Trophoblast cell (in vitro differentiated cells and primary cell): ENCODE measurements at regions not wholly inside any gene's neighbourhood (a gene's known extent, or its start where the extent isn't known, plus 50 kb on each side); places are given as distances from the start of the nearest gene placed in this dataset.

Experiments used
- DNase-seq, 2 donors: peaks; one replicate each; pipeline ENCODE4 v3.0.0-alpha.2; 2016
- H2AFZ ChIP-seq: 2 replicates; pipeline ENCODE4 v1.6.1; 2013; ENCODE audit warnings: low read length, moderate library complexity, mild to moderate bottlenecking; ENCODE audit not compliant: insufficient read depth, poor library complexity
- H2AK5ac ChIP-seq: 2 replicates; pipeline ENCODE4 v1.6.1; 2013; ENCODE audit warnings: mild to moderate bottlenecking, low read length
- H2BK120ac ChIP-seq: 2 replicates; pipeline ENCODE4 v1.6.1; 2013; ENCODE audit warnings: low read length, mild to moderate bottlenecking, moderate library complexity; ENCODE audit not compliant: insufficient read depth, poor library complexity
- H2BK12ac ChIP-seq: 2 replicates; pipeline ENCODE4 v1.6.1; 2013; ENCODE audit warnings: mild to moderate bottlenecking, low read length, moderate library complexity
- H2BK5ac ChIP-seq: 2 replicates; pipeline ENCODE4 v1.6.1; 2013; ENCODE audit warnings: low read length, low read depth, moderate library complexity, mild to moderate bottlenecking; ENCODE audit not compliant: poor library complexity
- H3K14ac ChIP-seq: 2 replicates; pipeline ENCODE4 v1.6.1; 2013; ENCODE audit warnings: mild to moderate bottlenecking, low read length
- H3K18ac ChIP-seq: 2 replicates; pipeline ENCODE4 v1.6.1; 2013; ENCODE audit warnings: mild to moderate bottlenecking, low read length
- H3K23ac ChIP-seq: 2 replicates; pipeline ENCODE4 v1.6.1; 2013; ENCODE audit warnings: low read length
- H3K27ac ChIP-seq: 2 replicates; pipeline ENCODE4 v1.5.1; 2013; ENCODE audit warnings: low read depth, mild to moderate bottlenecking, inconsistent platforms, low read length, moderate library complexity
- H3K27me3 ChIP-seq: 2 replicates; pipeline ENCODE4 v1.6.1; 2013; ENCODE audit warnings: inconsistent platforms, mild to moderate bottlenecking, low read length, moderate library complexity; ENCODE audit not compliant: insufficient read depth
- H3K36me3 ChIP-seq, 2 experiments: 1 replicate in 1 of 2; 2 replicates in 1 of 2; pipeline ENCODE4 v1.6.1; 2013; ENCODE audit warnings: low read length in 2 of 2, mild to moderate bottlenecking in 2 of 2, moderate library complexity in 1 of 2; ENCODE audit not compliant: insufficient read depth in 2 of 2, control insufficient read depth in 1 of 2
- H3K4ac ChIP-seq: 2 replicates; pipeline ENCODE4 v1.6.1; 2013; ENCODE audit warnings: low read depth, mild to moderate bottlenecking, low read length, moderate library complexity
- H3K4me1 ChIP-seq, 2 experiments: 1 replicate in 1 of 2; 2 replicates in 1 of 2; pipeline ENCODE4 v1.6.1; 2013; ENCODE audit warnings: low read length in 2 of 2, mild to moderate bottlenecking in 2 of 2, moderate library complexity in 1 of 2; ENCODE audit not compliant: insufficient read depth in 2 of 2, control insufficient read depth in 1 of 2
- H3K4me2 ChIP-seq: 2 replicates; pipeline ENCODE4 v1.6.1; 2013; ENCODE audit warnings: inconsistent platforms, mild to moderate bottlenecking, low read length, moderate library complexity
- H3K4me3 ChIP-seq: 2 replicates; pipeline ENCODE4 v1.5.1; 2013; ENCODE audit warnings: mild to moderate bottlenecking, low read depth, low read length, inconsistent platforms
- H3K79me1 ChIP-seq: one replicate; pipeline ENCODE4 v1.6.1; 2013; ENCODE audit warnings: low read length
- H3K79me2 ChIP-seq: 2 replicates; pipeline ENCODE4 v1.6.1; 2013; ENCODE audit warnings: low read length, mild to moderate bottlenecking; ENCODE audit not compliant: control insufficient read depth, insufficient read depth, poor library complexity
- H3K9ac ChIP-seq: 2 replicates; pipeline ENCODE4 v1.6.1; 2013; ENCODE audit warnings: mild to moderate bottlenecking, low read length
- H3K9me3 ChIP-seq: 2 replicates; pipeline ENCODE4 v1.6.1; 2013; ENCODE audit warnings: low read depth, mild to moderate bottlenecking, control low read depth, inconsistent platforms, low read length; ENCODE audit not compliant: insufficient read depth
- H4K12ac ChIP-seq: 2 replicates; pipeline ENCODE4 v1.6.1; 2013; ENCODE audit warnings: low read depth, mild to moderate bottlenecking, low read length, moderate library complexity
- H4K8ac ChIP-seq: 2 replicates; pipeline ENCODE4 v1.6.1; 2013; ENCODE audit warnings: low read depth, mild to moderate bottlenecking, low read length, moderate library complexity
- H4K91ac ChIP-seq: one replicate; pipeline ENCODE4 v1.6.1; 2013; ENCODE audit warnings: low read depth, mild to moderate bottlenecking, low read length, moderate library complexity
- WGBS: extraction: QIAGEN DNeasy Blood & Tissue Kit; methylation state at CpG from one replicate; pipeline ENCODE4 v1.1.7; 2013; ENCODE audit warnings: missing lambda C conversion rate; ENCODE audit not compliant: insufficient read length, insufficient coverage; ENCODE audit errors: extremely low coverage; 5-methylcytosine and 5-hydroxymethylcytosine counted together

GRCh38 chr3:10709110-10709781 is 106.8 kb upstream of the SLC6A11 start:
- H3K9ac ChIP-seq = no peak overlapping the region
- H3K4ac ChIP-seq = no peak overlapping the region
- no peak overlapping the region for H3K23ac ChIP-seq
- no peak overlapping the region for H2AK5ac ChIP-seq
- no peak overlapping the region for H3K18ac ChIP-seq
- no peak overlapping the region for H3K14ac ChIP-seq
- H3K4me2 ChIP-seq = no peak overlapping the region
- H3K36me3 ChIP-seq = no peaks in the 10 kb centered on the region
- H2AFZ ChIP-seq = no peak overlapping the region
- peaks cover 32% of the 10 kb centered on the region for H3K27me3 ChIP-seq
- H2BK12ac ChIP-seq = no peak overlapping the region
- no peaks in the 10 kb centered on the region for H3K79me2 ChIP-seq
- H3K9me3 ChIP-seq = peaks cover 3% of the 10 kb centered on the region
- WGBS = no CpG with 5 or more reads among the region's 9 CpGs
- no peak overlapping the region for H4K12ac ChIP-seq
- H3K27ac ChIP-seq = no peak overlapping the region
- H2BK5ac ChIP-seq = no peak overlapping the region
- no peak overlapping the region for H2BK120ac ChIP-seq
- H3K4me3 ChIP-seq = no peak overlapping the region
- H3K4me1 ChIP-seq = no peaks in the 10 kb centered on the region
- DNase-seq = no peak
- H3K79me1 ChIP-seq = no peaks in the 10 kb centered on the region
- no peak overlapping the region for H4K8ac ChIP-seq
- H4K91ac ChIP-seq = no peak overlapping the region

- H2AFZ ChIP-seq = no peak overlapping the region
- no peak overlapping the region for H2BK5ac ChIP-seq
- no peak for DNase-seq
- H3K27me3 ChIP-seq = peaks cover 25% of the 10 kb centered on the region
- no peak overlapping the region for H3K14ac ChIP-seq
- H3K79me1 ChIP-seq = no peaks in the 10 kb centered on the region
- H3K4me1 ChIP-seq = no peaks in the 10 kb centered on the region
- H3K9me3 ChIP-seq = peaks cover 3% of the 10 kb centered on the region
- H3K9ac ChIP-seq = no peak overlapping the region
- no peaks in the 10 kb centered on the region for H3K36me3 ChIP-seq
- H4K91ac ChIP-seq = no peak overlapping the region
- no peak overlapping the region for H3K4me3 ChIP-seq
- H3K4ac ChIP-seq = no peak overlapping the region
- no peak overlapping the region for H2AK5ac ChIP-seq
- H2BK120ac ChIP-seq = no peak overlapping the region
- no CpG with 5 or more reads among the region's 6 CpGs for WGBS
- H2BK12ac ChIP-seq = no peak overlapping the region
- H3K18ac ChIP-seq = no peak overlapping the region
- no peak overlapping the region for H4K8ac ChIP-seq
- no peak overlapping the region for H4K12ac ChIP-seq
- no peak overlapping the region for H3K4me2 ChIP-seq
- H3K27ac ChIP-seq = no peak overlapping the region
- no peak overlapping the region for H3K23ac ChIP-seq
- no peaks in the 10 kb centered on the region for H3K79me2 ChIP-seq
Observed at GRCh38 chr3:10712121-10712520, 103.9 kb upstream of the SLC6A11 start.

- no peaks in the 10 kb centered on the region for H3K4me1 ChIP-seq
- H4K8ac ChIP-seq = no peak overlapping the region
- no peak overlapping the region for H4K91ac ChIP-seq
- H3K14ac ChIP-seq = no peak overlapping the region
- H2BK5ac ChIP-seq = no peak overlapping the region
- no peak overlapping the region for H4K12ac ChIP-seq
- H3K4ac ChIP-seq = no peak overlapping the region
- no peak overlapping the region for H2AFZ ChIP-seq
- no peaks in the 10 kb centered on the region for H3K79me1 ChIP-seq
- no peak for DNase-seq
- no peak overlapping the region for H3K4me3 ChIP-seq
- no peak overlapping the region for H3K27ac ChIP-seq
- H2BK120ac ChIP-seq = no peak overlapping the region
- H3K36me3 ChIP-seq = no peaks in the 10 kb centered on the region
- no peaks in the 10 kb centered on the region for H3K79me2 ChIP-seq
- no peak overlapping the region for H2BK12ac ChIP-seq
- H3K27me3 ChIP-seq = peaks cover 14% of the 10 kb centered on the region
- H3K9me3 ChIP-seq = peaks cover 3% of the 10 kb centered on the region
- H2AK5ac ChIP-seq = no peak overlapping the region
- H3K18ac ChIP-seq = no peak overlapping the region
- no peak overlapping the region for H3K23ac ChIP-seq
- no peak overlapping the region for H3K9ac ChIP-seq
- no peak overlapping the region for H3K4me2 ChIP-seq
- no CpG with 5 or more reads among the region's 6 CpGs for WGBS
Observed at GRCh38 chr3:10713656-10714055, 102.4 kb upstream of the SLC6A11 start.

GRCh38 chr3:10715886-10716285 is 100.1 kb upstream of the SLC6A11 start:
- peaks cover 2% of the 10 kb centered on the region for H3K27me3 ChIP-seq
- no peak overlapping the region for H3K14ac ChIP-seq
- no peak overlapping the region for H4K8ac ChIP-seq
- H2BK120ac ChIP-seq = no peak overlapping the region
- H2BK12ac ChIP-seq = no peak overlapping the region
- no peak overlapping the region for H3K23ac ChIP-seq
- H3K36me3 ChIP-seq = no peaks in the 10 kb centered on the region
- no peak overlapping the region for H3K4me2 ChIP-seq
- H2BK5ac ChIP-seq = no peak overlapping the region
- no peak overlapping the region for H2AK5ac ChIP-seq
- no peak for DNase-seq
- H3K9ac ChIP-seq = no peak overlapping the region
- WGBS = 100% methylated on average over 1 of the region's 3 CpGs
- H3K9me3 ChIP-seq = peaks cover 3% of the 10 kb centered on the region
- no peak overlapping the region for H3K27ac ChIP-seq
- no peaks in the 10 kb centered on the region for H3K4me1 ChIP-seq
- no peak overlapping the region for H4K12ac ChIP-seq
- no peaks in the 10 kb centered on the region for H3K79me2 ChIP-seq
- no peak overlapping the region for H3K4me3 ChIP-seq
- H2AFZ ChIP-seq = no peak overlapping the region
- no peak overlapping the region for H3K4ac ChIP-seq
- no peak overlapping the region for H4K91ac ChIP-seq
- H3K18ac ChIP-seq = no peak overlapping the region
- no peaks in the 10 kb centered on the region for H3K79me1 ChIP-seq
